Astrocyte (in vitro differentiated cells and primary cell): ENCODE measurements at regions not wholly inside any gene's neighbourhood (a gene's known extent, or its start where the extent isn't known, plus 50 kb on each side); places are given as distances from the start of the nearest gene placed in this dataset.

Experiments
- DNase-seq: peaks from one replicate; pipeline ENCODE4 v3.0.0-alpha.2; 2010; ENCODE audit warnings: low read depth
- FAIRE-seq: peaks from 2 replicates; lab custom pipeline; 2011; peaks lifted over from hg19 to GRCh38; lab: Jason Lieb, UNC
- H2AFZ ChIP-seq: 2 replicates; pipeline ENCODE4 v1.6.0; 2012; ENCODE audit warnings: low read depth, low read length, inconsistent platforms
- H3K27ac ChIP-seq: 2 replicates; pipeline ENCODE4 v1.5.1; 2011; ENCODE audit warnings: low read depth, low read length, inconsistent platforms
- H3K27me3 ChIP-seq: 2 replicates; pipeline ENCODE4 v1.6.0; 2011; ENCODE audit warnings: low read length, inconsistent platforms; ENCODE audit not compliant: insufficient read depth
- H3K36me3 ChIP-seq: 2 replicates; pipeline ENCODE4 v1.5.1; 2011; ENCODE audit warnings: low read length, inconsistent platforms; ENCODE audit not compliant: insufficient read depth
- H3K4me1 ChIP-seq: 2 replicates; pipeline ENCODE4 v1.5.1; 2011; ENCODE audit warnings: low read length, inconsistent platforms; ENCODE audit not compliant: insufficient read depth
- H3K4me2 ChIP-seq: 2 replicates; pipeline ENCODE4 v1.6.0; 2012; ENCODE audit warnings: low read length, inconsistent platforms
- H3K4me3 ChIP-seq: 2 replicates; pipeline ENCODE4 v1.5.1; 2011; ENCODE audit warnings: low read depth, mild to moderate bottlenecking, low read length, inconsistent platforms; ENCODE audit not compliant: insufficient read depth
- H3K79me2 ChIP-seq: 2 replicates; pipeline ENCODE4 v1.6.0; 2012; ENCODE audit warnings: mild to moderate bottlenecking, low read length, inconsistent platforms; ENCODE audit not compliant: insufficient read depth
- H3K9ac ChIP-seq: 2 replicates; pipeline ENCODE4 v1.6.0; 2012; ENCODE audit warnings: mild to moderate bottlenecking, low read length, inconsistent platforms
- H3K9me3 ChIP-seq: 2 replicates; pipeline ENCODE4 v1.5.1; 2012; ENCODE audit warnings: low read depth, mild to moderate bottlenecking, low read length, inconsistent platforms; ENCODE audit not compliant: insufficient read depth
- H4K20me1 ChIP-seq: 2 replicates; pipeline ENCODE4 v1.6.0; 2012; ENCODE audit warnings: low read length, inconsistent platforms; ENCODE audit not compliant: insufficient read depth
- H3K27ac Mint-ChIP-seq: one replicate; pipeline ENCODE4 v1.8.0; 2021; ENCODE audit warnings: mild to moderate bottlenecking, mixed read lengths; ENCODE audit not compliant: unreplicated experiment
- H3K27me3 Mint-ChIP-seq: one replicate; pipeline ENCODE4 v1.8.0; 2021; ENCODE audit warnings: low read depth, mixed read lengths; ENCODE audit not compliant: unreplicated experiment
- H3K36me3 Mint-ChIP-seq: one replicate; pipeline ENCODE4 v1.8.0; 2021; ENCODE audit warnings: low read depth, mixed read lengths; ENCODE audit not compliant: unreplicated experiment
- H3K4me1 Mint-ChIP-seq: one replicate; pipeline ENCODE4 v1.8.0; 2021; ENCODE audit warnings: low read depth, mixed read lengths; ENCODE audit not compliant: unreplicated experiment
- H3K4me3 Mint-ChIP-seq: one replicate; pipeline ENCODE4 v1.8.0; 2021; ENCODE audit warnings: mild to moderate bottlenecking, moderate library complexity, mixed read lengths; ENCODE audit not compliant: unreplicated experiment
- H3K9me3 Mint-ChIP-seq: one replicate; pipeline ENCODE4 v1.8.0; 2021; ENCODE audit warnings: mild to moderate bottlenecking, mixed read lengths; ENCODE audit not compliant: unreplicated experiment
- EZH2 ChIP-seq: IDR thresholded peaks from 2 replicates; pipeline ENCODE4 v1.6.1; 2012; ENCODE audit warnings: mild to moderate bottlenecking, low read length, inconsistent platforms; ENCODE audit not compliant: insufficient read depth
- TF ChIP-seq, protein P1 (sequence below): IDR thresholded peaks from 2 replicates; pipeline ENCODE4 v1.5.1; 2011; ENCODE audit warnings: low read depth, mild to moderate bottlenecking, inconsistent platforms, low read length, moderate library complexity; ENCODE audit not compliant: insufficient read depth

DNA sequence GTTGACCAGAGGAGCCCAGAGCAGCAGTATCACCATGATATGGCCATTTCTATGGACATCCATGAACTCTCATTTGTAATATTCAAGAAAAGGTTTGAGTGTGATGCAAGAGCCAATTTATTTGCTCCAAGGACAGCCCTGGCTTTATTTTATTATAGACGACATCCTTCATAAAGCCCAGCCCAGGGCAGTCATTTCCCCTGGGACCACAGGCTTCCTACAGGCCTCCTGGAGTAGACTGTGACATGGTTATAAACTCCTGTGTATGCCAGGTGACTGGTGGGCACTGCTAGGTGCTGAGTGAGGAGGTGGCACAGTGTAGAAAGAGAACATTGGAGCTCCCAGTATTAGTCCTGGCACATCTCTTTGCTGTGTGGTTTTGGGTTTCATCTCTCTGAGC lies 120.9 kb downstream of the UTP18 start:
- Histone ChIP-seq H4K20me1 (no peaks in the 10 kb centered on the region), H3K9me3 (no peaks in the 10 kb centered on the region), H3K79me2 (no peaks in the 10 kb centered on the region), H3K27me3 (no peaks in the 10 kb centered on the region), H3K36me3 (no peaks in the 10 kb centered on the region), H3K27ac (no peak overlapping the region), H3K4me2 (no peak overlapping the region), H3K9ac (no peak overlapping the region), H2AFZ (no peak overlapping the region), H3K4me1 (no peaks in the 10 kb centered on the region), H3K4me3 (no peak overlapping the region)
- Mint-ChIP-seq H3K27ac (no peak overlapping the region), H3K4me3 (no peak overlapping the region), H3K9me3 (no peaks in the 10 kb centered on the region), H3K36me3 (no peaks in the 10 kb centered on the region), H3K4me1 (no peaks in the 10 kb centered on the region), H3K27me3 (peaks cover 48% of the 10 kb centered on the region)
- FAIRE-seq, result no peak
- no peak for TF ChIP-seq EZH2
- TF ChIP-seq, protein P1, sequence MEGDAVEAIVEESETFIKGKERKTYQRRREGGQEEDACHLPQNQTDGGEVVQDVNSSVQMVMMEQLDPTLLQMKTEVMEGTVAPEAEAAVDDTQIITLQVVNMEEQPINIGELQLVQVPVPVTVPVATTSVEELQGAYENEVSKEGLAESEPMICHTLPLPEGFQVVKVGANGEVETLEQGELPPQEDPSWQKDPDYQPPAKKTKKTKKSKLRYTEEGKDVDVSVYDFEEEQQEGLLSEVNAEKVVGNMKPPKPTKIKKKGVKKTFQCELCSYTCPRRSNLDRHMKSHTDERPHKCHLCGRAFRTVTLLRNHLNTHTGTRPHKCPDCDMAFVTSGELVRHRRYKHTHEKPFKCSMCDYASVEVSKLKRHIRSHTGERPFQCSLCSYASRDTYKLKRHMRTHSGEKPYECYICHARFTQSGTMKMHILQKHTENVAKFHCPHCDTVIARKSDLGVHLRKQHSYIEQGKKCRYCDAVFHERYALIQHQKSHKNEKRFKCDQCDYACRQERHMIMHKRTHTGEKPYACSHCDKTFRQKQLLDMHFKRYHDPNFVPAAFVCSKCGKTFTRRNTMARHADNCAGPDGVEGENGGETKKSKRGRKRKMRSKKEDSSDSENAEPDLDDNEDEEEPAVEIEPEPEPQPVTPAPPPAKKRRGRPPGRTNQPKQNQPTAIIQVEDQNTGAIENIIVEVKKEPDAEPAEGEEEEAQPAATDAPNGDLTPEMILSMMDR, result no peak
- DNase-seq, result no peak

DNA sequence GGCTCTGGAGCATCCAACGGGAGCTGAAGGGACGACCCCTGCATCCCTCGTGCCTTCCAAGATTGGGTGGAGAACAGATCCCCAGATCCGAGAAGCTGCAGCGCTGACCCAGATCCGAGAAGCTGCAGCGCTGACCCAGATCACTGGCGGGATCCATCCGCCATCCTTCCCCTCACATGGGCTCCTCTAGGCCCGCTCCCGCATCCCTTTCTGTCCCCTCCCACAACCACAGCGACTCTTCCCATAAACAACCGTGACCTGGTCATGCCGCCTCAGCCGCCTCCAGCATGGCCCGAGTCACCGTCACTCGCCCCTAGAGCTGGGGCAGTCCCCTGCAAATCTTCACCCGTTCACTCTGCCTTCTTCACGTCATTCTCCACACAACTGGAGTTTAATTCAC lies 124.9 kb downstream of the UTP18 start:
- peaks cover 1% of the 10 kb centered on the region for H3K9me3 Mint-ChIP-seq
- no peak for FAIRE-seq
- no peak for DNase-seq

DNA sequence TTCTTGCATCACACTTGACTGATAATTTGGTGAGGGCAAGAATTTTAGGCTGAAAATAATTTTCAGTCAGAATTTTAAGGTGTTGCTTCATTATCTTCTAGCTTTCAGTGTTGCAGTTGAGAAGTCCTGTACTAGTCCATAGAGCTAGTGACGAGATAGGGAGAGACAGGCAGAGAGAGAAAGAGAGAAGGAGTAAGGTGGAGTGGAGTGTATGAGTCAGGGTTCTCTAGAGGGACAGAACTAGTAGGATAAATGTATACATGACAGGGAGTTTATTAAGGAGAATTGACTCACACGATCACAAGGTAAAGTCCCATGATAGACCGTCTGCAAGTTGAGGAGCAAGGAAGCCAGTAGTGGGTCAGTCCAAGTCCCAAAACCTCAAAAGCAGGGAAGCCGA lies 127.2 kb downstream of the UTP18 start:
- Mint-ChIP-seq H3K4me1 (peaks cover 8% of the 10 kb centered on the region), H3K9me3 (peaks cover 3% of the 10 kb centered on the region), H3K36me3 (no peaks in the 10 kb centered on the region), H3K4me3 (no peak overlapping the region), H3K27me3 (peaks cover 19% of the 10 kb centered on the region), H3K27ac (no peak overlapping the region)
- no peak overlapping the region for H3K27ac ChIP-seq
- H3K9ac ChIP-seq, result no peak overlapping the region
- no peak overlapping the region for H3K4me3 ChIP-seq
- TF ChIP-seq, protein P1, result no peak
- TF ChIP-seq EZH2, result no peak
- no peak overlapping the region for H3K4me2 ChIP-seq
- no peaks in the 10 kb centered on the region for H4K20me1 ChIP-seq
- H2AFZ ChIP-seq, result no peak overlapping the region
- H3K4me1 ChIP-seq, result no peaks in the 10 kb centered on the region
- no peaks in the 10 kb centered on the region for H3K9me3 ChIP-seq
- no peaks in the 10 kb centered on the region for H3K27me3 ChIP-seq
- no peaks in the 10 kb centered on the region for H3K36me3 ChIP-seq
- H3K79me2 ChIP-seq, result no peaks in the 10 kb centered on the region
- DNase-seq (no peak), FAIRE-seq (no peak)

More for the DNA sequence above, 124.9 kb downstream of the UTP18 start:
- no peaks in the 10 kb centered on the region for H3K9me3 ChIP-seq
- H3K4me3 ChIP-seq, result no peak overlapping the region
- no peak overlapping the region for H3K9ac ChIP-seq
- no peaks in the 10 kb centered on the region for H4K20me1 ChIP-seq
- H3K27ac ChIP-seq, result no peak overlapping the region
- H3K36me3 ChIP-seq, result no peaks in the 10 kb centered on the region
- H3K79me2 ChIP-seq, result no peaks in the 10 kb centered on the region
- H2AFZ ChIP-seq, result no peak overlapping the region
- no peaks in the 10 kb centered on the region for H3K4me1 ChIP-seq
- Mint-ChIP-seq H3K4me3 (no peak overlapping the region), H3K36me3 (no peaks in the 10 kb centered on the region), H3K27ac (no peak overlapping the region), H3K4me1 (no peaks in the 10 kb centered on the region), H3K27me3 (peaks cover 40% of the 10 kb centered on the region)
- H3K4me2 ChIP-seq, result no peak overlapping the region
- H3K27me3 ChIP-seq, result no peaks in the 10 kb centered on the region
- TF ChIP-seq EZH2, result no peak
- TF ChIP-seq, protein P1, result no peak
